GM18502 (cell line): ENCODE measurements at regions not wholly inside any gene's neighbourhood (a gene's known extent, or its start where the extent isn't known, plus 50 kb on each side); places are given as distances from the start of the nearest gene placed in this dataset.

Experiments used
- ATAC-seq: cut with Tn5 transposase; IDR thresholded peaks from one replicate; pipeline ENCODE4 v1.9.1; 2021; ENCODE audit warnings: mild to moderate bottlenecking; ENCODE audit not compliant: unreplicated experiment, poor library complexity

DNA sequence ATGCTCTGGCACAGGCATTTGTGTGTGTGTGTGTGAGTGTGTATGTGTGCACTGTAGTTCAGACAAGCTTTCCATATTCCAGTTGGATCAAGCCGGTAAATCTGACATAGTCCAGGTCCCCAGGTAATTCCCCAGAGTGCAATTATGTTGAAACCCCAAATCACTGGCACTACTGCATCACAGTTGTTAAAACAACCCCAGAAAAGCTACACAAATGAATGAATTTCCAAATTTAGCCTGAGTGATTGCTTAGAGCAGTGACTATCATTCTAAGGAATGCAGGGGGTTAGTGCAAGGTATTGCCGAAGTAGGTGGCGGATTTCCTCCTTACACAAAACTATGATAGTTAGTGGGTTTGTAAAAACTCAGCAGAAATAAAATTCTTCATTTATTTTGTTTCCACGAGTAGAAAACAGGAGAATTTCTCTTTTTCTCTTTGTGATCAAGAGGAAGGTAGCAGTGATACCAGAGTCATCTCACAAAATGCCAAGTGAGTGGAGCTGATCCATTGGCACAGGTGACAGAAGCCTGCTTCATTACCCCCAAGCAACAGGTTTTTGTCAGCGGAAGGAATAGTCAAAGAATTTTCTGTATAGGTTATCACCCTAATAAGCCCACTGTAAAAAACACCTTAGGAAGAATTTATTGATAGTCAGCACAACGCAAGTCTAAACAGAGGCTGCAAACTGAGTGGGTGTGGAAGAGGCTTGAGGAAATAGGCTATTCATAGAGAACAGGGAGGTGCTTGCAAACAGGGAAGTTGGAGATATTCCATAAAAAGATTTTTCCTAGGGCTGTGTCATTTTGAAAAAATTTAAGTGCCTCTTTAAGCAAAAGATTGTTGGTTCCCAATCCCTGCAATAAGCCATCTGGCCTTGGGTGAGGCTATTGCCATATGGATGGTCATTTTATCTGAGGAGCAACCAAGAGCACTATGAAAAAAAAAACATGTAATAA is 385.1 kb downstream of the CHSY3 start:
- ATAC-seq, result no peak

DNA sequence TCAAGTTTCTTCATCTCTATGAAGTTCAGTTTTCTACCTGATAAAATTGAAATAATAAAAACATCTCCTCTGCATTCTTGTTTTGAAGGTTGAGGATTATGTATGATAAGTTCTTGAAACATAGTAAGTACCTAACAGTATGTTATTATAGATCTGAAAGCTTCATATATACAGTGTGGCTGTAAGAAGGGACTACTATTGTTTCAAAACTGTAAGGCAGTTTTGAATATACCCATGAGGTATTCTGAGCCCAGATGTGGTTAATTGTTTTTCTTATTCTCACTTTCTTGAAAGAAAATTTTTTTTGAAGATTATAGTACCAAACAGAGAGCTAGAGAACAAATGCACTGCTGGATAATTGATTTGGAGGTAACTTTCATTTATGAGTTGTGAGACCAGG is 383.2 kb downstream of the CHSY3 start:
- ATAC-seq, result no peak

DNA sequence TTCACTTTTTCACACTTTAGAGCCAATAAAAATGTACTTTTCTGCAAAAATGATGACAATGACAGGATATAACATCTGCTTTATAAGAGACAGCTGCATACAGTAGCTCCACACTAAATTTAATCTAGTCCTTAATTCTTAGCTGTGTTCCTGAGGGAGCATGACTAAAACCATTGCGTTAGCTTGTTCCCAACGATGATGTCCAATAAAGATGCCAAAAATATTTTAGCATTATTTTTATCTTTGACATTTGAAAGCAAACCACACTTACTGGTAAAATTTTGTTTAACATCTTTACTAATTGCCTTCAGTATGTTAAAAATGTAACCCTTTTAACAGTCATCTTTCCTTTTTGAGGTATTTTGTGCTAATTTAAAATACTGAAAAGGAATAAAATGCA is 382.7 kb downstream of the CHSY3 start:
- ATAC-seq, result no peak

DNA sequence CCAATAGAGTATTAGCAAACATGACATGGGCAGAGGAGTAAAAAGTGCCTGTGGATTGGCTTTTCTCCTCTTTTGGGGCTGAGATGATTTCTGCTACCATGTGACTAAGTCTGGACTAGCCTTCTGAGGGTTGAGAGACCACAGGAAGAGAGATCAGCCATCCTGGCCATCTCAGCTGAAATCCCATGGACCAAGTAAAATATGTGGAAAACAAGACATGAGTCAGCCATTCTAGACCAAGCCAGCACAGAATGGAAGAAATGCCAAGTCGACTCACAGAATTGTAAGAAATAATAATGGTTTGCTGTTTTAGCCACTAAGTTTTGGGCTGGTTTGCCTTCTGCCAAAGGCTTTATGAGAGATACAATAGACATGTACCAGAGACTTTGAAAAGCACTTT is 377.8 kb downstream of the CHSY3 start:
- no peak for ATAC-seq

DNA sequence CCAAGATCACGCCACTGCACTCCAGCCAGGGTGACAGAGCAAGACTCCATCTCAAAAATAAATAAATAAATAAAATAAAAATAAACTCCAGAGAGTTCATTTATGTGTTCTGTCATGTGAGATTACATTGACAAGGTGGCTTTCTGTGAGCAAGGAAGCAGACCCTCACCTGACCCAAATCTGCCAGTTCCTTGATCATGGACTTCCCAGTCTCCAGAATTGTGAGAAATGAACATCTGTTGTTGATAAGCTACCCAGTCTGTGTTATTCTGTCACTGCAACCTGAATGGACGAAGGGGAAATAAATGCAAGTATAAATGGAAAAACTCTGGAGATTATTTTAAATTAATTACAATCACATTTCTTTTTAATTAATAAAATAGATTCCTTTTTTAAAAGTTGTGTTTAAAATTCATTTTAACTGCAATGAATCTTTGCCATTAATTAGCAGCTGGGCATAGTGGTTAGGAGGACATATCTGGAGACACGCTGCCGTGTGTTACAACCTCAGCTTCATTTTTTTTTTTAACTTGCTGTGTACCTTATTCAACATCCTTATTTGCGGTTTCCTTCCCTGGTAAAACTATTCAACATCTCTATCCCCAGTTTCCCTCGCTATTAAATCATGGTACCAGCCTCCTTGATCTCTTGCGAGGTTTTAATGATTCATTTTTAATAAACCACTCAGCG is 376.4 kb downstream of the CHSY3 start:
- no peak for ATAC-seq

DNA sequence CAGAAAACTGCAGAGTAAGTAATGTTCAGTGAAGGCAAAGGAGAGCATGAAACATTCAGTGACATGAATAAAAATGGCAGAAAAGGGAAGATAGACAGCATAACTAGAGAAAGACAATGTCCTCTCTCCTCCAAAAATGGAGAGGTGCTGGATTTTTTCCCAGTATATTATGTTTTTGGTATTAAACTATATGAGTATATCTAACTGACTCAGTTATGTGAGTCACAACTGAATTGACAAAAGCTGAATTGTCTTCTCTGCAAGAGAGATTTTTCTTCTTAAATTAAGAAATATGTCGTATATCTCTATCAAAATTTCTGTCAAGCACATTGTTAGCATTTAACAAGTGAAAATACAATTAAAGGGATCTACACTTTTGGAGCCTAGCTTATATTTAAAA is 375.1 kb downstream of the CHSY3 start:
- ATAC-seq, result no peak

DNA sequence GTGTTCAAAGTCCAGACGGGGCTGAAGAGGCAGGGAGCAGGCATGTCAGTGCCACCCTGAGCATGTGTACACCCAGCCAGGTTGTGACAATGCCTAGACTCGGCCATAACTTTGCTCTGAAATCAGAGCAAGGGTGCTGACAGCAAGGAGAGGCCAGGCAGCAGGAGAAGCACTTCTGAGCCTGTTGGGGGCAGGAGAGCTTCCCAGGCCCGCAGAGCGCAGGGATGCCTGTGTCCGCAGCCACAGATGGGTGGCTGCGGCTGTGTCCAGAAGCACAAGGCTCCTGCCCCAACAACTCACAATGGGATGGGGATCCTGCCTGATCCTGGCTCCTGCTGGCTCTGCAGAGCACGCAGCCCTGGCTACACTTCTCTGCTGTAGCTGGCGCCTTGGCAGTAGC is 373.9 kb downstream of the CHSY3 start:
- ATAC-seq, result no peak

DNA sequence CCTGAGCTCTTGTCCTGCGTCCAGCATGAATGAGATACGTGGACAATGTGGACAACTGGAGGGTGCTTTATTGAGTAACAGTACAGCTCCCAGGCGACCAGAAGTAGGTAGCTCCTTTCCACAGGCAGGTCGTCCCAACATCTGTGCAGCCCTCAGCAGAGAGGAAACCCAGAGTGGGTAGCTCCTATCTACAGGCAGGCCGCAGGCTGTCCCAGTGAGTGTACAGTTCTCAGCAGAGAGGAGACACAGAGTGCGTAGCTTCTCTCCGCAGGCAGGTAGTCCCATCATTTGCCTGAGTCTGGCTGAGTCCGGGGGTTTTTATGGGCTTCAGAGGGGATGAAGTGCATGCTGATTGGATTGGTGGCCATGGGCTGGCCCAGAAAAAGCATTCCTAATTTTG is 373.3 kb downstream of the CHSY3 start:
- no peak for ATAC-seq

DNA sequence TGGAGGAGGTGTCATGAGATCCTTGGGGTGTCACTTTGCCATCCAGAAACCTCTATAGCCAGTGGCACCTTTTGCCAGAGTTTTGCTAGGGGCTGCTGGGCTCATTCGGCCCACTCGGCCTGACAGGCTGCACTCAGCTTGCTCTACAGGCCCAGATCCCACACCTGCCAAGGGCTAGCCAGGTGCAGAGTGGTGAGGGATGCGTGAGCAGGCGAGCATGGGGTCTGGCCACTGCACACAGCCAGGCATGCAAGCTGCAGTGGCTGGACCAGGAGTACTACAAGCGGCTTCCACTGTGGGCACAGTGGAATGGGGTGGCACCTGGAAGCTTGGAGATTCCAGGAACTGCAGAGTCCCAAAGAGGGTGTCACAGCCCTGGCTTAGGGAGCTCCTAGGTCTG is 372.7 kb downstream of the CHSY3 start:
- ATAC-seq, result no peak

DNA sequence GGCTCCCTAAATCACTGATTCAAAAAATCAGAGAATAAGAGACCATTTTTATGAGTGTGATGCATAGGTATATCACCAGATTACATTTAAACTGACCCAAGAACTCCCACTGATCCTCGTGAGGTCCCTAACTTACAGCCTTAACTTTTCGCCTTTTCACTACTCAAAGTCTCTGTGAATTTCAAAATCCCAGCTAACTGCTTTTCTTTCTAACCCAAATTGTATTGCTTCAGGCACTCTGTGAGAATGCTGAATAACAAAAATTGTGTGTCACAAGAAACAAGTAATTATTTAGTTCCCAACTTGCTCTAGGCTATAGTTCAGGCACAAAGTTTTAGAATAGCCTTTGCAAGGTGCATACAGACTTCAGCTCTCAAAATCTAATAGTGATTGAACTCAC is 368.6 kb downstream of the CHSY3 start:
- ATAC-seq, result no peak

DNA sequence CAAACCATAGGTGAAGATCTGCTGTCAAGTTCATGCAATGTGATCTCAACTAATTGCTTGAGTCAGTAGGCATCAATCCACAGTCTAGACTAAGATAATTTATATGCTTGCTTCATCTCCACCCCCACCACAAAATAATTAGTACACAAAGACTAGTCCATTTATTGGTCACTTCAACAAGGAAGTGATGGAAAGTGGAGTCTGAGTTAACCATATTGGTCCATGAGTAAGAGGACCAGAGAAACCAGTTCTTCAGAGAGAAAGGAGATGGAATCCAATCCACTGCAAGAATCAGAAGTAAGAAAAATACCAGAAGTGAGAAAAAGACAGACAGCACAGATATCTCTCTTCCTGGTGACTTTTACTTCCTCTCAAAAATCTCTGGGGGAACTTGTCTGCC is 366.5 kb downstream of the CHSY3 start:
- ATAC-seq, result no peak

DNA sequence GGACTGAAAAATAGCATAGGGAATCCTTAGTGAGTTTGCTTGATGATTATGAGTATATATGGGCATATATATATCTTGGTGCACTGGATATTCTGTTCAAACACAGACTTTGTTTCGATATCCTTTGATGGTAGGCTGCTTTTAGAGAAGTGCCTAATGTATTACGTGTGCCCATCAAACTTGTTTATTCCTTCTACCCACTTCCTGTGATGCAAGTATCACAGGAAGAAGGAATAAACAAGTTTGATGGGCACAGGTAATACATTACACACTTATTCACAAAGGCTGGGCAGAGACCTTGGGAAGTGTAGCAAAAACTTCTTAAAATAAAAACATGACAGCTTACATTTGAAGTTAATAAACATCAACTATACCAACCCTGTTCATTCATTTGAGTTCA is 364.2 kb downstream of the CHSY3 start:
- ATAC-seq, result no peak

DNA sequence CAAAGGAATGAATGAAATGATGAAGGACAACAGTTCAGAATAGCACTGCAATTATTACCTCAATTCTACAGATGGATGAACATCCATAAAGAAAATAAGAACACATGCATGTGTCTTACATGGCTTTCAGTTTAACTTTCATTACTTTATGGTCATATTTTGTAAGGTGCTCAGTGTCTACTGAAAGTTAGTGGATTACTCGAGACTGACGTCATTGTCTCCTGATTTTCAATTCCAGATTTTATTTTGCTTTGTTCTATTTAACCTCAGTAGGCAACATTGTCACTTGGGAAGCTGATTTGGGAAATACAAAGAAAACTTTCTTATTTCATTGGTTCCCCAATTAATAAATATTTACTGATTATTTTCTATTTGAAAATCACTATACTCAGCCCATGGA is 363.7 kb downstream of the CHSY3 start:
- no peak for ATAC-seq

DNA sequence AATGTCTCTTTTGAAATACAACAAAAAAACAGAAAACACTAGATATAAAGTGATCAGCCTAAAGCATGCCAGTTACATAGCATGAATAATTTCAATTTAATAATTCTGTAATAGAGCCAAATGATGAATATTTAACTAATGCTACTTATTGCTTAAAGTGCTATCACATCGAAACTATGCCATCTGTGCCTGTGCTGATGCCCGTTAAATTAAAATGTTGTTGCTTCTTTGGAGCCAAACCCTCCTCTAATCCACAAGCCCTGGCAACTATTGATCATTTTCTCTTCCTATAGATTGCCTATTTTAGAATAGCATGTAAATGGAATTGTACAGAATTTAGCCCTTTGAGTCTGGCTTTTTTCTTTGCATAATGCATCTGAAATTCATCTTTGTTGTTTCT is 356.2 kb downstream of the CHSY3 start:
- no peak for ATAC-seq

DNA sequence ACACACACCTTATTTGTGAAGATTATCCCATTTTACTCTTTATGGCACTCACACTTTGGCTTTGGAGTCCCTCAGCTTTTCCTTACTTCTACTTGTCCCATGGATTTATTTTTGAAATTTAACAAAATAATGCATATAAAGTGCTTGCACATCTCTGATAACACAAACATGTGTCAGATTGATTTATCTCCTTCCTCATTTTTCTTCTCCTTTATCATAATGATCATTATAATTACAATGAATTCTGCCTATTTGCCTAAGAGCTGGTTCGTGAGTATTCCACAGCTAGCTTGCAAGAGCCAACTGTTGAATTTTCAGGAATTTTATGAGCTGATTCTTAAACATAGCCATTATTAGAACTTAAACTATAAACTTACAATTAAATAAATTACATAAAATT is 347.7 kb downstream of the CHSY3 start:
- ATAC-seq, result no peak

DNA sequence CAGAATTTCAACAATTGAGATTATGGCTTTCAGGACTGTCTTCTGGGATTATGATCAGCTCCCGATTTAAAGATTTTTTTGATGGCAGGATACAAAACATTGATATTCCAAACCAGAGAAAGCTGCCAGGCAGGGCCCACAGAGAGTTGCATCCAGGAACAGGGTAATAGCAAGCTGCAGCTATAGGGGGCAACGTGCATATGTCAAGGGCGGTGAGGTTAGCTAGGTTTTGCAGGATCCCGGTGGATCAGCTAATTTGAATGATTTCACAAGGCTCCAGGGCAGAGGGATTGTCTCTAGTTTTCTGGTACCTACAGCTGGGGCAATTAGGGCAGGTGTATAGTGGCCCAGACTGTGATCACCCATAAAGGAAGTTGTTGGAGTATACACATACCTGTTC is 339.4 kb downstream of the CHSY3 start:
- no peak for ATAC-seq

DNA sequence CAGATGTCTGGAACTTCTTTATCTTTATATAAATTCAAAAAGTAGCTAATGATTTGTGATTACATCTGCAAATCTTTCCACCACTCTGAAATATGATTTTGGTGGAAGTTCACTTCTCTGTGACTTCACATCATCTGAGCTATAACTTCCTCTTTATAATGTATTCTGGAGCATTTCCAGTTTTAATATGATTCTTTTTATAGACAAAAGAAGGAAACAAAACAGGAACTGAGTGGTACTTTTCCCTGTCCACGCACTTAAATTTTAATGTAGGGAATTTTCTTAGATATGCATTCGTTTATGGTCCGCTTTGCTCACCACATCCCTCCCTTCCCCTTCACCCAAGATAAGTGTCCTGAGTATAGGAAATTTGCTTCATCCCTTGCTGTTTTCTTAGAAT is 333.5 kb downstream of the CHSY3 start:
- ATAC-seq, result no peak
